ENCODE measurements at regions not wholly inside any gene's neighbourhood (a gene's known extent, or its start where the extent isn't known, plus 50 kb on each side); places are given as distances from the start of the nearest gene placed in this dataset.

DNA sequence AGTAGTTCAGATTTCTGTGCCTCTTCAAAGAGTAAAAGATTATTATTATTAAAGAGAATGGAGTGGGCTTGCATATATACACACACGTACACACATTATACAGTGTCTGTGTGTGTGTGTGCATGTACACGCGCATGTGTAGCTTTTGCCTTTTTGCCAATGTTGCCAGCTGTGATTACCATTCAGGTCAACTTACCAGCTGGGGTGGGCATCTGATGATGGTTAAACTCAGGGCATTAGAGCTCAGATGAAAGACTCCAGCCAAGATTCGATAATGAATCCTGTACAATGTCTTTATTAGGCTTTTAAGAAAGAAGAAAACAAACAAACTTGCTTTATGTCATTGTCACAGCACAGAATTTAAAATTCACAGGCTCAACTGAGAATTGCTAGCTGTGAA is 296.5 kb upstream of the DMAC1 start:
- Mint-ChIP-seq H3K4me3 (no peak overlapping the region), H3K36me3 (no peaks in the 10 kb centered on the region), H3K27me3 (no peaks in the 10 kb centered on the region), H3K27ac (no peak overlapping the region), H3K9me3 (peaks cover 15% of the 10 kb centered on the region), H3K4me1 (ENCODE audit: unreplicated experiment) (no peaks in the 10 kb centered on the region)
- no peak for DNase-seq (ENCODE audit: extremely low spot score, unreplicated experiment)
- TF ChIP-seq, protein P1, sequence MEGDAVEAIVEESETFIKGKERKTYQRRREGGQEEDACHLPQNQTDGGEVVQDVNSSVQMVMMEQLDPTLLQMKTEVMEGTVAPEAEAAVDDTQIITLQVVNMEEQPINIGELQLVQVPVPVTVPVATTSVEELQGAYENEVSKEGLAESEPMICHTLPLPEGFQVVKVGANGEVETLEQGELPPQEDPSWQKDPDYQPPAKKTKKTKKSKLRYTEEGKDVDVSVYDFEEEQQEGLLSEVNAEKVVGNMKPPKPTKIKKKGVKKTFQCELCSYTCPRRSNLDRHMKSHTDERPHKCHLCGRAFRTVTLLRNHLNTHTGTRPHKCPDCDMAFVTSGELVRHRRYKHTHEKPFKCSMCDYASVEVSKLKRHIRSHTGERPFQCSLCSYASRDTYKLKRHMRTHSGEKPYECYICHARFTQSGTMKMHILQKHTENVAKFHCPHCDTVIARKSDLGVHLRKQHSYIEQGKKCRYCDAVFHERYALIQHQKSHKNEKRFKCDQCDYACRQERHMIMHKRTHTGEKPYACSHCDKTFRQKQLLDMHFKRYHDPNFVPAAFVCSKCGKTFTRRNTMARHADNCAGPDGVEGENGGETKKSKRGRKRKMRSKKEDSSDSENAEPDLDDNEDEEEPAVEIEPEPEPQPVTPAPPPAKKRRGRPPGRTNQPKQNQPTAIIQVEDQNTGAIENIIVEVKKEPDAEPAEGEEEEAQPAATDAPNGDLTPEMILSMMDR (conservative IDR thresholded peaks at IDR 0.05), result no peak

DNA sequence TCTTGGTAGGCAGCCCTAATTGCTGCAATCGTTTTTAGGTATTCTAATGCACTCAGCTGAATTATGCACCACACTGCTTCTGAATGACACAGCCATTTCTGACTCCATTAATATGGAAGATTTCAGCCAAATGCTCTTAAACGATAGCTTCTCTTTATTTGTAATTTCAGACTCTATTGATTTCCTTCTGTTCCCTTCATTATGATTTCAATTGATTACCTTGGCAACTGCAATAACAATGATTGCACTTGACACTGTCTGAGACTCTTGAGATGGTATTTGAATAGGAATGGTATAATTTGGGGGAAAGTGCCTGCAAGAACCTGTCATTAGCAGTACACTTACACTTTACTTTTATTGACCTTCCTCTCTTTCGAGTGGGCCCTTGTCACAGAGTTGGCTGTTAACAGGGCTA is 296.1 kb upstream of the DMAC1 start:
- TF ChIP-seq, protein P1 (conservative IDR thresholded peaks at IDR 0.05), result no peak
- H3K4me3 Mint-ChIP-seq, result no peak overlapping the region
- H3K9me3 Mint-ChIP-seq, result peaks cover 15% of the 10 kb centered on the region
- no peaks in the 10 kb centered on the region for H3K27me3 Mint-ChIP-seq
- no peak overlapping the region for H3K27ac Mint-ChIP-seq
- H3K36me3 Mint-ChIP-seq, result no peaks in the 10 kb centered on the region
- H3K4me1 Mint-ChIP-seq (ENCODE audit: unreplicated experiment), result no peaks in the 10 kb centered on the region
- no peak for DNase-seq (ENCODE audit: extremely low spot score, unreplicated experiment)

DNA sequence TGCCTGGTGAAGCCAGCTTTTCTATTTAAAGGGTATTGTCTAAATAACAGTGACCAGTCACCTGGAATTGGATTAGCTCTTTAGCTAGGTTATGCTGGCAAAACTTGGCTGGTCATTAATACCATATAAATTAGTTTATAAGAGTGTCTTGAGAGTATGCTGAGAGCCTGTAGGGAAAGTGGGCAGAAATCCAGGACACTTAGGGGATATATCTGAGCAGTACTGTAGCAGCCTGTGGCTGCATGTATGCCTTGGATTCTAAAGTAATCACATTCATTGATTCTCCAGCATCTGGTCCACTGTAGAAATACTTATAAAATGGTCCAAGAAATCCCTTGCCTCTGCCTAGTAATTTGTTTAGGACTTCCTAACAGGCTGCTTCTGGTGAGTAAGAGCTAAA is 288.9 kb upstream of the DMAC1 start:
- no peak overlapping the region for H3K4me3 Mint-ChIP-seq
- H3K27ac Mint-ChIP-seq, result no peak overlapping the region
- no peaks in the 10 kb centered on the region for H3K36me3 Mint-ChIP-seq
- no peak for DNase-seq (ENCODE audit: extremely low spot score, unreplicated experiment)
- no peaks in the 10 kb centered on the region for H3K9me3 Mint-ChIP-seq
- no peaks in the 10 kb centered on the region for H3K4me1 Mint-ChIP-seq (ENCODE audit: unreplicated experiment)
- no peaks in the 10 kb centered on the region for H3K27me3 Mint-ChIP-seq
- TF ChIP-seq, protein P1 (conservative IDR thresholded peaks at IDR 0.05), result no peak

- no peaks in the 10 kb centered on the region for H3K9me3 Mint-ChIP-seq
- TF ChIP-seq, protein P1 (conservative IDR thresholded peaks at IDR 0.05), result no peak
- no peak for DNase-seq (ENCODE audit: extremely low spot score, unreplicated experiment)
- H3K27me3 Mint-ChIP-seq, result no peaks in the 10 kb centered on the region
- no peaks in the 10 kb centered on the region for H3K4me1 Mint-ChIP-seq (ENCODE audit: unreplicated experiment)
- no peaks in the 10 kb centered on the region for H3K36me3 Mint-ChIP-seq
- H3K4me3 Mint-ChIP-seq, result no peak overlapping the region
- H3K27ac Mint-ChIP-seq, result no peak overlapping the region
These were observed 286.4 kb upstream of the DMAC1 start for GRCh38 chr9:8085986-8086385.

GRCh38 chr9:8078641-8079140 is 279.1 kb upstream of the DMAC1 start:
- H3K27ac Mint-ChIP-seq, result no peak overlapping the region
- no peak for DNase-seq (ENCODE audit: extremely low spot score, unreplicated experiment)
- H3K4me1 Mint-ChIP-seq (ENCODE audit: unreplicated experiment), result no peaks in the 10 kb centered on the region
- no peaks in the 10 kb centered on the region for H3K27me3 Mint-ChIP-seq
- no peaks in the 10 kb centered on the region for H3K9me3 Mint-ChIP-seq
- no peak overlapping the region for H3K4me3 Mint-ChIP-seq
- H3K36me3 Mint-ChIP-seq, result no peaks in the 10 kb centered on the region
- TF ChIP-seq, protein P1 (conservative IDR thresholded peaks at IDR 0.05), result no peak

All from type B pancreatic cell (in vitro differentiated cells).